ENCODE measurements at regions not wholly inside any gene's neighbourhood (a gene's known extent, or its start where the extent isn't known, plus 50 kb on each side); places are given as distances from the start of the nearest gene placed in this dataset.
"Not testable (repeated sequence)": the region's sequence is repeated elsewhere in the genome, so short reads cannot be mapped to it uniquely, and the experiment has no call there.

DNA sequence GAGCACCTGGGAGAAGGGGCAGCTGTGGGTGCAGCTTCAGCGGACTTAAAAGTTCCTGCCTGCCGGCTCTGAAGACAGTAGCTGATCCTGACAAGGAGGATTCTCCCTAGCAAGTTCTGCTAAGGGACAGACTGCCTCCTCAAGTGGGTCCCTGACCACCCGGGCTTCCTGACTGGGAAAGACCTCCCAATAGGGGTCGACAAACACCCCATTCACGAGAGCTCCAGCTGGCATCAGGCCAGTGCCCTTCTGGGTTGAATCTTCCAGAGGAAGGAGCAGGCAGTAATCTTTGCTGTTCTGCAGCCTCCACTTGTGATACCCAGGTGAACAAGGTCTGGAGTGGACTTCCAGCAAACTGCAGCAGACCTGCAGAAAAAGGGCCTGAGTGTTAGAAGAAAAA, 632.9 kb downstream of the CCDC85A start:
- Histone ChIP-seq H3K4me1 (ENCODE audit: insufficient read depth) (no peaks in the 10 kb centered on the region), H3K4me3 (no peak overlapping the region), H3K27ac (no peak overlapping the region), H3K9me3 (no peaks in the 10 kb centered on the region), H3K27me3 (no peaks in the 10 kb centered on the region), H3K36me3 (no peaks in the 10 kb centered on the region)
- DNase-seq: no peak
- no peak for TF ChIP-seq EP300 (IDR thresholded peaks at IDR 0.05)
- TF ChIP-seq, protein P1, sequence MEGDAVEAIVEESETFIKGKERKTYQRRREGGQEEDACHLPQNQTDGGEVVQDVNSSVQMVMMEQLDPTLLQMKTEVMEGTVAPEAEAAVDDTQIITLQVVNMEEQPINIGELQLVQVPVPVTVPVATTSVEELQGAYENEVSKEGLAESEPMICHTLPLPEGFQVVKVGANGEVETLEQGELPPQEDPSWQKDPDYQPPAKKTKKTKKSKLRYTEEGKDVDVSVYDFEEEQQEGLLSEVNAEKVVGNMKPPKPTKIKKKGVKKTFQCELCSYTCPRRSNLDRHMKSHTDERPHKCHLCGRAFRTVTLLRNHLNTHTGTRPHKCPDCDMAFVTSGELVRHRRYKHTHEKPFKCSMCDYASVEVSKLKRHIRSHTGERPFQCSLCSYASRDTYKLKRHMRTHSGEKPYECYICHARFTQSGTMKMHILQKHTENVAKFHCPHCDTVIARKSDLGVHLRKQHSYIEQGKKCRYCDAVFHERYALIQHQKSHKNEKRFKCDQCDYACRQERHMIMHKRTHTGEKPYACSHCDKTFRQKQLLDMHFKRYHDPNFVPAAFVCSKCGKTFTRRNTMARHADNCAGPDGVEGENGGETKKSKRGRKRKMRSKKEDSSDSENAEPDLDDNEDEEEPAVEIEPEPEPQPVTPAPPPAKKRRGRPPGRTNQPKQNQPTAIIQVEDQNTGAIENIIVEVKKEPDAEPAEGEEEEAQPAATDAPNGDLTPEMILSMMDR (IDR thresholded peaks at IDR 0.05): no peak
- intact Hi-C loops (cut with DNase I): no loop called here
- 66 to 82% (median 68%) methylated on average over 4 to 5 of the region's 5 CpGs for WGBS, 3 donors

DNA sequence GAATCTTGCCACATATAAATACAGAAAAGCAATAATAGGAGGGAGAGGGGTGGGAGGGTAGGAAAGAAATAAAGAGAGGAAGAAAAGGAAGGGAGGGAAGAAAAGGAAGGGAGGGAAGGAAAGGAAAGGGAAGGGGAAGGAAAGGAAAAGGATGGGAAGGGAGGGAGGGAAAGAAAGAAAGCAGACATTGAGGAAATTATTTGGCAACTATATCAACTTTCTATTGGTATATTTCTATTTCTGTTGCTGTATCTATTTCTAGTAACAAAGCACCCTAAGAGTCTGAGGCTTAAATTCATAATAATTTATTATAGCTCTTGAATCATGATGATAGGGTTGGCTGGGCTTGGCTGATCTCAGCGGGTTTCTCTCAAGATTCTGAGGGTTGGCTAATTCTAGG, 648.0 kb downstream of the CCDC85A start:
- 45 to 64% (median 61%) methylated on average over 1 of the region's 1 CpG for WGBS, 3 donors
- Histone ChIP-seq H3K27ac (no peak overlapping the region), H3K27me3 (no peaks in the 10 kb centered on the region), H3K9me3 (no peaks in the 10 kb centered on the region), H3K36me3 (no peaks in the 10 kb centered on the region), H3K4me1 (ENCODE audit: insufficient read depth) (no peaks in the 10 kb centered on the region), H3K4me3 (no peak overlapping the region)
- DNase-seq: no peak
- intact Hi-C loops (cut with DNase I): no loop called here
- TF ChIP-seq, protein P1 (IDR thresholded peaks at IDR 0.05): no peak
- TF ChIP-seq EP300 (IDR thresholded peaks at IDR 0.05) (no peak), POLR2A (IDR thresholded peaks at IDR 0.05) (no peak)

DNA sequence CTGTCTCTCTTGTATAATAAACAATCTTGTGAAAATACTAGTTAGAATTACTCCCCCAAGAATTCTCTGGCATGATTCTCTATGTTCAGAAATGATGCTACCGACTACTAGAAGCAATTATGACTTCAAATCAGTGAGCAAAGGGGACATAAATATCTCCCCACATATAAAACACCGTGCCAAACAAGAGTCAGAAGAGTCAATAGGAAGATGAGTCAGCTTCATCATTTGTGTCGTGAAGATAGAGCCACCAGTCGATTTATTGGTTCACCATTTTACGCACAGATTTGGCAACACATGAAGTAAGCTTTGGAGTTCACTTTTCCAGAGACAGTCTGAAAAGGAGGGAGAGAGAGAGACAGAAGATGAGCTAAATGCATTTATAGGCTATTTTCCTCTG, 650.9 kb downstream of the CCDC85A start:
- H3K27ac ChIP-seq: no peak overlapping the region
- no peaks in the 10 kb centered on the region for H3K9me3 ChIP-seq
- WGBS, 3 donors: 5 to 25% (median 9%) methylated on average over 5 of the region's 5 CpGs
- no peaks in the 10 kb centered on the region for H3K36me3 ChIP-seq
- H3K4me3 ChIP-seq: no peak overlapping the region
- intact Hi-C loops (cut with DNase I): no loop called here
- DNase-seq: no peak
- H3K4me1 ChIP-seq (ENCODE audit: insufficient read depth): no peaks in the 10 kb centered on the region
- no peaks in the 10 kb centered on the region for H3K27me3 ChIP-seq
- TF ChIP-seq POLR2A (IDR thresholded peaks at IDR 0.05): no peak
- TF ChIP-seq, protein P1 (IDR thresholded peaks at IDR 0.05): no peak
- no peak for TF ChIP-seq EP300 (IDR thresholded peaks at IDR 0.05)

- H3K4me3 ChIP-seq; intact Hi-C loops (cut with DNase I); H3K4me1 ChIP-seq (ENCODE audit: insufficient read depth); H3K27ac ChIP-seq; H3K9me3 ChIP-seq; H3K27me3 ChIP-seq; H3K36me3 ChIP-seq; DNase-seq: not testable (repeated sequence)
Observed at GRCh38 chr2:56840009-56840408, 656.2 kb downstream of the CCDC85A start.

DNA sequence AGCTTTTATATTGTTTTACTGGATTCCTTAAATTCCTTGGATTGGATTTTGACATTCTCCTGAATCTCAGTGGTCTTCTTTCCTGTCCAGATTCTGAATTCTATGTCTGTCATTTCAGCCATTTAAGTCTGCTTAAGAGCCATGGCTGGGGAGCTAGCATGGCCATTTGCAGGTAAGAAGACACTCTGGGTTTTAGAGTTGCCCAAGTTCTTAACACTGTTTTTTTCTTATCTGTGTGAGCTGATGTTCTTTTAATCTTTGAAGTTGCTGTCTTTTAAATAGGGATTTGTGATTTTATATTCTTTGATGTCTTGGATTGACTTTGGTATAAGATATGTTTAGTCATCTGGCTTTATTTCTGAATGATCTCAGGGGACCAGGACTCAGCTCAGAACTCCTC, 677.2 kb downstream of the CCDC85A start:
- intact Hi-C loops (cut with DNase I): no loop called here
- no peaks in the 10 kb centered on the region for H3K9me3 ChIP-seq
- TF ChIP-seq POLR2A (IDR thresholded peaks at IDR 0.05): no peak
- no peak for TF ChIP-seq EP300 (IDR thresholded peaks at IDR 0.05)
- TF ChIP-seq, protein P1 (IDR thresholded peaks at IDR 0.05): no peak
- no peaks in the 10 kb centered on the region for H3K4me1 ChIP-seq (ENCODE audit: insufficient read depth)
- DNase-seq: no peak
- H3K27me3 ChIP-seq: no peaks in the 10 kb centered on the region
- H3K36me3 ChIP-seq: no peaks in the 10 kb centered on the region
- H3K4me3 ChIP-seq: no peak overlapping the region
- H3K27ac ChIP-seq: no peak overlapping the region

Measured in ovary (tissue), 7 donors.